MCF 10A (cell line): ENCODE measurements at regions not wholly inside any gene's neighbourhood (a gene's known extent, or its start where the extent isn't known, plus 50 kb on each side); places are given as distances from the start of the nearest gene placed in this dataset.
A peak's percentile ranks its signal among the peaks of the same experiment; 100 is the strongest.

Experiments used
- BruUV-seq: library from RNA; stranded (reverse); fragments of 400-500 nt; replicated peaks from 2 replicates; lab custom pipeline; 2021; lab: Mats Ljungman, UMichigan
- CTCF ChIA-PET: fragments of 300-600 bp; sonication (Branson Sonifier 250); formaldehyde crosslinking; extraction: SDS; loops from one replicate; lab custom pipeline; 2021; ENCODE audit warnings: antibody characterized with exemption, inconsistent platforms; lab: Yijun Ruan, JAX
- POLR2A ChIA-PET: fragments of 300-600, 350-650 bp; sonication (Branson Sonifier 250); formaldehyde crosslinking; extraction: SDS; loops from one replicate; lab custom pipeline; 2020; ENCODE audit warnings: antibody characterized with exemption, inconsistent platforms; lab: Yijun Ruan, JAX
- DNase-seq: peaks from one replicate; pipeline ENCODE4 v3.0.0-alpha.2; 2018; ENCODE audit not compliant: unreplicated experiment
- H3K27ac Mint-ChIP-seq: one replicate; pipeline ENCODE4 v1.8.0; 2022; ENCODE audit warnings: mild to moderate bottlenecking, low read depth, mixed read lengths; ENCODE audit not compliant: unreplicated experiment
- H3K27me3 Mint-ChIP-seq: one replicate; pipeline ENCODE4 v1.8.0; 2022; ENCODE audit warnings: mixed read lengths; ENCODE audit not compliant: insufficient read depth, unreplicated experiment
- H3K36me3 Mint-ChIP-seq: one replicate; pipeline ENCODE4 v1.8.0; 2022; ENCODE audit warnings: mild to moderate bottlenecking, moderate library complexity, mixed read lengths; ENCODE audit not compliant: insufficient read depth, unreplicated experiment
- H3K4me1 Mint-ChIP-seq: one replicate; pipeline ENCODE4 v1.8.0; 2022; ENCODE audit warnings: mixed read lengths; ENCODE audit not compliant: insufficient read depth, unreplicated experiment
- H3K4me3 Mint-ChIP-seq: one replicate; pipeline ENCODE4 v1.8.0; 2022; ENCODE audit warnings: mild to moderate bottlenecking, moderate library complexity, mixed read lengths; ENCODE audit not compliant: unreplicated experiment
- H3K9me3 Mint-ChIP-seq: one replicate; pipeline ENCODE4 v1.8.0; 2022; ENCODE audit warnings: mixed read lengths; ENCODE audit not compliant: unreplicated experiment
- CTCF ChIP-seq: fragments of 200-600 bp; IDR thresholded peaks from one replicate; pipeline ENCODE4 v1.8.0; 2022; ENCODE audit warnings: antibody characterized with exemption, mild to moderate bottlenecking; ENCODE audit not compliant: unreplicated experiment
- intact Hi-C: fragments of 100-400 bp; cut with micrococcal nuclease; formaldehyde crosslinking; loops from 2 replicates; pipeline ENCODE4 v1.14.1; 2022

DNA sequence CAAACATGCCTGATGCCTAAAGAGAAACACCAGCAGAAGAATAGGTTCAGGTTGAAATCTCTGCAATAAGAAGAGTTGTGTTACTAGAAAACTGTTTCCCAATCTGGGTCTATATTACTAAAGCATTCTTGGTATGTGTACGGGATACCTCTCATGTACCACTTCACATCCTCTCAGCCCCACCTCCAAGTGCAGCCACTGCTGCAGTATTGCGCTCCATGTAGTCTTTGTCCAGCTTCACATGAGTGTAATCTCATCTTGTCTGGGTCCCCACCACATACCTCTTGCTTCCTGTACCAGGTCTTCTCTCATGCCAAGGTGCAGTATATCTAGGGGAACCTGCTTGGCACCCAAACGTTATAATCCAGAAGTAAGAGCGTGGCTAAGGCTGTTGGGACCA is 187.5 kb upstream of the EEA1 start:
- ChIA-PET POLR2A (interaction anchor here (1.2 to 1.5 kb wide), 2 partner anchors 16 to 260 kb away, joined by 3 to 5 read pairs; no protein-coding TSS in a partner anchor), CTCF (no interaction called here)
- peaks cover 12% of the 10 kb centered on the region for H3K4me1 Mint-ChIP-seq
- H3K4me3 Mint-ChIP-seq, result no peak overlapping the region
- no peaks in the 10 kb centered on the region for H3K36me3 Mint-ChIP-seq
- H3K27me3 Mint-ChIP-seq, result no peaks in the 10 kb centered on the region
- H3K9me3 Mint-ChIP-seq, result no peaks in the 10 kb centered on the region
- no TSS peak for BruUV-seq
- no peak for DNase-seq
- intact Hi-C loops, result no loop called here
- no peak for TF ChIP-seq CTCF
- H3K27ac Mint-ChIP-seq, result no peak overlapping the region

- ChIA-PET POLR2A (interaction anchor here (0.6 to 4.8 kb wide), 26 partner anchors 9 to 1406 kb away, joined by 3 to 47 read pairs (median 6); partner anchors contain the start of gene EEA1), CTCF (interaction anchor here (0.6 to 3.0 kb wide), 17 partner anchors 10 to 276 kb away, joined by 3 to 15 read pairs (median 3); no protein-coding TSS in a partner anchor)
- Mint-ChIP-seq H3K9me3 (no peaks in the 10 kb centered on the region), H3K27ac (peak overlapping the region; percentile 94), H3K4me1 (peaks cover 27% of the 10 kb centered on the region), H3K36me3 (peaks cover 7% of the 10 kb centered on the region), H3K4me3 (peak overlapping the region; percentile 24), H3K27me3 (no peaks in the 10 kb centered on the region)
- DNase-seq, result peak; percentile 48
- intact Hi-C loops, result no loop called here
- TF ChIP-seq CTCF, result no peak
- TSS peak; percentile 68 for BruUV-seq
Measured at GRCh38 chr12:93121729-93122488, 192.8 kb upstream of the EEA1 start.

GRCh38 chr12:93122569-93123091 is 193.5 kb upstream of the EEA1 start:
- ChIA-PET POLR2A (interaction anchor here (0.6 to 4.8 kb wide), 29 partner anchors 9 to 1407 kb away, joined by 3 to 47 read pairs (median 5); partner anchors contain the start of gene EEA1), CTCF (interaction anchor here (0.6 to 3.0 kb wide), 20 partner anchors 9 to 275 kb away, joined by 3 to 15 read pairs (median 3); no protein-coding TSS in a partner anchor)
- Mint-ChIP-seq H3K27me3 (no peaks in the 10 kb centered on the region), H3K4me1 (peaks cover 34% of the 10 kb centered on the region), H3K9me3 (no peaks in the 10 kb centered on the region), H3K27ac (peak overlapping the region; percentile 94), H3K36me3 (peaks cover 7% of the 10 kb centered on the region), H3K4me3 (peak overlapping the region; percentile 24)
- intact Hi-C loops, result no loop called here
- no peak for TF ChIP-seq CTCF
- BruUV-seq, result no TSS peak
- DNase-seq, result peak; percentile 86

GRCh38 chr12:93125126-93125525 is 196.0 kb upstream of the EEA1 start:
- intact Hi-C loops, result loop anchor here (5.0 kb wide), 2 partner anchors 117 to 272 kb away; no protein-coding TSS in a partner anchor
- no peak overlapping the region for H3K4me3 Mint-ChIP-seq

More at GRCh38 chr12:93125126-93125525, 196.0 kb upstream of the EEA1 start:
- Mint-ChIP-seq H3K27ac (peak overlapping the region; percentile 75), H3K27me3 (no peaks in the 10 kb centered on the region), H3K36me3 (peaks cover 7% of the 10 kb centered on the region), H3K4me1 (peaks cover 43% of the 10 kb centered on the region), H3K9me3 (no peaks in the 10 kb centered on the region)
- TF ChIP-seq CTCF, result no peak
- no TSS peak for BruUV-seq
- no peak for DNase-seq
- CTCF ChIA-PET, result interaction anchor here (0.6 to 1.0 kb wide), 2 partner anchors 37 to 138 kb away, joined by 4 to 7 read pairs; no protein-coding TSS in a partner anchor
- POLR2A ChIA-PET, result interaction anchor here (0.6 kb wide), 1 partner anchor 13 kb away, joined by 3 read pairs; no protein-coding TSS in a partner anchor
